ENCODE measurements at regions not wholly inside any gene's neighbourhood (a gene's known extent, or its start where the extent isn't known, plus 50 kb on each side); places are given as distances from the start of the nearest gene placed in this dataset.

DNA sequence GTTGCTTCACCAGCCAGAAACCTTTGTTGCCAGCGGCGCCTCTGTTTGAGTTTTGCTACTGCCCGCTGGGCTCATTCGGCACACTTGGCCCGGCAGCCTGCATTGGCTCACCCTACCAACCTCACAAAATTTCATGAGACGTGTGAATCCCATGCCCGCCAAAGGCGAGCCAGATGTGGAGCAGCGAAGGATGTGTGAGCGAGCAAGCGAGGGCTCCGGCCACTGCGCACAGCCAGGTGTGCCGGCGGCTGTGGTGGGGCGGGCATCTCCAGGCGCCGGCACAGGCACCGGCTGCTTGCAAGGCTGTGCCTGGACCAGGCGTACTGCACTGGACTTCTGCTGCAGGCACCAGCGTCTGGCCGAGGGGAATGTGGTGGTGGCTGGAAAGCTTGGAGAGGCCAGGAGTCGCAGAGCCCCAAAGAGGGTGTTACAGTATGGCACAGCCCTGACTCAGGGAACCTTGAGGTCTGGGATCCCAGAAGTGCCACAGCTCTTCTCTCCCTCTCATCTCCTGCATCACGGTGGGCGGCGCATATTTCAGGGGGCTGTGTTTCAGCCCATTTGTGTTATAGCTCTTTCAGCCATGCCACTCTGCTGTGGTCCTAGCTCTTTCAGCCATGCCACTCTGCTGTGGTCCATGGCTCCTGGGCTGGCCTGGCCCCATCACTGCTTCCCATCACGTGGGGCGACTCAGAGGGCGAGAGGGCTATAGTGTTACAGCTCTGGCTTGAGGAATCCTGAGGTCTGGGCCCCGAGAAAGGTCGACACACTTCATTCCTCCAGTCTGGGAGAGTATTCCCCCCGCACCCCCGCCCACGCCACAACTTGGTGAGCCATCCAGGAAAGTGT, 592.0 kb upstream of the SLITRK5 start (continued):
- TF ChIP-seq CENPBD1 (CRISPR knock-in tag; IDR thresholded peaks at IDR 0.05; ENCODE audit: borderline replicate concordance, low read depth) (no peak), SOX6 (IDR thresholded peaks at IDR 0.05) (no peak), SOX6 (CRISPR knock-in tag; IDR thresholded peaks at IDR 0.05) (no peak), ZFP90 (CRISPR knock-in tag; IDR thresholded peaks at IDR 0.05; ENCODE audit: borderline replicate concordance) (no peak)
- TF ChIP-seq, protein P1, sequence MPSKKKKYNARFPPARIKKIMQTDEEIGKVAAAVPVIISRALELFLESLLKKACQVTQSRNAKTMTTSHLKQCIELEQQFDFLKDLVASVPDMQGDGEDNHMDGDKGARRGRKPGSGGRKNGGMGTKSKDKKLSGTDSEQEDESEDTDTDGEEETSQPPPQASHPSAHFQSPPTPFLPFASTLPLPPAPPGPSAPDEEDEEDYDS (CRISPR knock-in tag; IDR thresholded peaks at IDR 0.05), result no peak
- TF ChIP-seq, protein P2, sequence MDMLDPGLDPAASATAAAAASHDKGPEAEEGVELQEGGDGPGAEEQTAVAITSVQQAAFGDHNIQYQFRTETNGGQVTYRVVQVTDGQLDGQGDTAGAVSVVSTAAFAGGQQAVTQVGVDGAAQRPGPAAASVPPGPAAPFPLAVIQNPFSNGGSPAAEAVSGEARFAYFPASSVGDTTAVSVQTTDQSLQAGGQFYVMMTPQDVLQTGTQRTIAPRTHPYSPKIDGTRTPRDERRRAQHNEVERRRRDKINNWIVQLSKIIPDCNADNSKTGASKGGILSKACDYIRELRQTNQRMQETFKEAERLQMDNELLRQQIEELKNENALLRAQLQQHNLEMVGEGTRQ (IDR thresholded peaks at IDR 0.05; ENCODE audit: low read depth, low read length), result no peak
- TF ChIP-seq, protein P2 (CRISPR knock-in tag; IDR thresholded peaks at IDR 0.05; ENCODE audit: borderline replicate concordance), result no peak

DNA sequence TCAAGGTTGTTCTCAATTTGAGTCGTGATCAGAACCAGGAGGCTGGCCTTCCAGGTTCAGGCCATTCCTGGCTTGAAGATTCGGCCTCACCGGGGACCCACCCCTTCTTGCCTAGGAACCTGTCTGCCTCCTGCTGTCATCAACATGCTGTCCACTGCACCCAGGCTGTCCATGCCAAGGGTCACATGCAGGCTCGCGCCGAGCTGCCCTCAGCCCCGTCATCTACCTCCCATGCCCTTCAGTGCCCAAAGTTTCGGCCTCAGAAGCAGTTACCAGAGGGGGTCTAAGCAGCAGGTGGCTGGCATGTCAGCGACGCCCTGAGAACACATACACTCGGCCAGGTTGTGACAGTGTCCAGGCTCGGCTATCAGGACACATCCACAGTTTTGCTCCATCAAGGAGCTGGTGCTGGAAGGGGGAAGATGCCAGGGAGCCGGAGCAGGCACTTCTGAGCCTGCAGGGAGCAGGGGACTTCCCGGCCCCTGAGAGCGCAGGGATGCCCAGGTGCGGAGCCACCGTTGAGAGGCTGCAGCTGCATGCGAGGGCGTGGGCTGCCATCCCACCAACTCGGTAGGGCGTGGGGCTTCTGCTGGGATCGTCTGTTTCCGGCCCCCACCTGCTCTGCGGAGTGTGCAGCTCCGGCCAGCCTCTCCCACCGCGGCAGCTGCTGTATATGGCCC, 590.9 kb upstream of the SLITRK5 start:
- FAIRE-seq (no peak), DNase-seq (ENCODE audit: low spot score) (no peak), ATAC-seq (peak; percentile 32; the same call in 1 of the 3 replicates)
- ChIA-PET CTCF (ENCODE audit: low intra/inter-chr PET ratio, low total read pairs) (no interaction called here), POLR2A (no interaction called here)
- no peaks in the 10 kb centered on the region for H3K36me3 ChIP-seq (replicated peaks in 1 of 2; ENCODE audit: control insufficient read depth in 1 of 2, insufficient read depth in 2 of 2, low read length in 2 of 2)
- no peaks in the 10 kb centered on the region for H4K20me1 ChIP-seq (ENCODE audit: insufficient read depth, low read length)
- no TSS peak for BruUV-seq (replicated peaks)
- H3K9ac ChIP-seq (ENCODE audit: insufficient read depth, low read depth, low read length), result no peak overlapping the region
- no peak overlapping the region for H3K27ac ChIP-seq (ENCODE audit: extremely low read length, insufficient read depth, low read length)
- 41% methylated on average over 19 of the region's 27 CpGs for WGBS (ENCODE audit: low lambda C conversion rate)
- in situ Hi-C loops (cut with HindIII; ENCODE audit: extremely low pct_ligation_motif_present, low pct_unique_long_range_greater_than_20kb) (no loop called here), intact Hi-C loops (cut with micrococcal nuclease; ENCODE audit: unreplicated experiment) (no loop called here)
- H3K4me3 ChIP-seq (replicated peaks in 1 of 3; ENCODE audit: insufficient read depth in 1 of 3, low read depth in 2 of 3, low read length in 3 of 3), result no peak overlapping the region
- no peaks in the 10 kb centered on the region for H3K4me1 ChIP-seq (ENCODE audit: insufficient read depth, low read length)
- no peaks in the 10 kb centered on the region; a peak in 1 of 5 replicates for H3K27me3 ChIP-seq (ENCODE audit: control insufficient read depth in 1 of 2, insufficient read depth in 2 of 2, low read length in 2 of 2)
- H2AFZ ChIP-seq (ENCODE audit: low read length), result no peak overlapping the region
- no peaks in the 10 kb centered on the region for H3K79me2 ChIP-seq (ENCODE audit: insufficient read depth, low read length)
- TF ChIP-seq SALL2 (CRISPR knock-in tag; IDR thresholded peaks at IDR 0.05), result no peak
- no peak for TF ChIP-seq ZNF605 (CRISPR knock-in tag; IDR thresholded peaks at IDR 0.05)
- H3K4me2 ChIP-seq (ENCODE audit: low read depth, low read length), result no peak overlapping the region
- no peaks in the 10 kb centered on the region for H3K9me3 ChIP-seq (ENCODE audit: low read length)

All from HepG2 (cell line).